Osteoblast (primary cell): ENCODE measurements at regions not wholly inside any gene's neighbourhood (a gene's known extent, or its start where the extent isn't known, plus 50 kb on each side); places are given as distances from the start of the nearest gene placed in this dataset. TPM values are rescaled to one million over a fixed set of nuclear protein-coding genes. Genes with fewer than 3 reads are reported as not detected.

Experiments
- DNase-seq: peaks from one replicate; pipeline ENCODE4 v3.0.0; 2011; ENCODE audit warnings: low spot score, mixed read lengths; ENCODE audit not compliant: insufficient read length; ENCODE audit errors: missing footprints
- H2AFZ ChIP-seq: 2 replicates; pipeline ENCODE4 v1.6.0; 2011; ENCODE audit warnings: mild to moderate bottlenecking, low read length
- H3K27ac ChIP-seq: 2 replicates; pipeline ENCODE4 v1.5.1; 2011; ENCODE audit warnings: mild to moderate bottlenecking, low read depth, low read length, moderate library complexity
- H3K27me3 ChIP-seq: 2 replicates; pipeline ENCODE4 v1.6.0; 2012; ENCODE audit warnings: mild to moderate bottlenecking, control low read depth, inconsistent platforms, low read length, moderate library complexity; ENCODE audit not compliant: insufficient read depth
- H3K36me3 ChIP-seq: 2 replicates; pipeline ENCODE4 v1.5.1; 2011; ENCODE audit warnings: mild to moderate bottlenecking, low read length, control low read depth, moderate library complexity; ENCODE audit not compliant: insufficient read depth
- H3K4me1 ChIP-seq: 2 replicates; pipeline ENCODE4 v1.5.1; 2011; ENCODE audit warnings: mild to moderate bottlenecking, low read length, control low read depth, moderate library complexity; ENCODE audit not compliant: insufficient read depth
- H3K4me2 ChIP-seq: 2 replicates; pipeline ENCODE4 v1.6.0; 2011; ENCODE audit warnings: mild to moderate bottlenecking, low read length; ENCODE audit not compliant: insufficient read depth
- H3K4me3 ChIP-seq: fragments of 200-600 bp; sonication (generic); 3 replicates; pipeline ENCODE4 v1.5.1; 2012; ENCODE audit warnings: mild to moderate bottlenecking, low read length, inconsistent platforms; ENCODE audit not compliant: insufficient read depth
- H3K79me2 ChIP-seq: 2 replicates; pipeline ENCODE4 v1.6.0; 2012; ENCODE audit warnings: mild to moderate bottlenecking, low read length, control low read depth, inconsistent platforms; ENCODE audit not compliant: insufficient read depth
- H3K9me3 ChIP-seq: 2 replicates; pipeline ENCODE4 v1.5.1; 2011; ENCODE audit warnings: low read depth, low read length, control low read depth
- H4K20me1 ChIP-seq: 2 replicates; pipeline ENCODE4 v1.6.0; 2012; ENCODE audit warnings: mild to moderate bottlenecking, low read length, control low read depth; ENCODE audit not compliant: insufficient read depth
- small RNA-seq: library from RNA; depleted of rRNA; stranded (forward); fragments of <200 nt; gene quantifications from one replicate; pipeline ENCODE3, GENCODE V24; 2012
- TF ChIP-seq, protein P1 (sequence below): IDR thresholded peaks from 2 replicates; pipeline ENCODE4 v1.5.1; 2011; ENCODE audit warnings: mild to moderate bottlenecking, low read depth, low read length, moderate library complexity; ENCODE audit errors: extremely low read depth

GRCh38 chr12:42641221-42641885 lies 51.8 kb upstream of the PRICKLE1 start:
- DNase-seq, result no peak

DNA sequence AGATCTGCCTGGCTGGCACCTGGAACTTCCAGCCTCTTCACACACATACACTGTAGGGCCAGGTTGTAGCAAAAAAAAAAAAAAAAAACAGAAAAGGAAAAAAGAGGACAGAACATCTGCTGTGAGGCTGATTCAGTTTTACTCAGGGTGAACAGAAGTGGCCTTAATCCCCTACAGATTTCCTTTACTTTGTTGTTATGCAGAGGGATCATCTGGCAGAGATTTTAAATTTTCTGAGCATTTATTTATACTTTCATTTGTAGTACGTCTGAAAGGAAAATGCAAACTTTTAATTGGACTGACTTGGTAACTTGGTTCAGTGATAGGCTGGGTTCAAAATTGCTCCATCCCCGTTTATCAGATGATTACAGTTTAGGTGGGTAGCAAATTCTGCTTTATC lies 50.8 kb upstream of the PRICKLE1 start:
- H4K20me1 ChIP-seq, result no peaks in the 10 kb centered on the region
- peaks cover 3% of the 10 kb centered on the region for H3K27me3 ChIP-seq
- no peak overlapping the region for H3K27ac ChIP-seq
- no peaks in the 10 kb centered on the region for H3K4me1 ChIP-seq
- no peaks in the 10 kb centered on the region for H3K36me3 ChIP-seq
- H3K9me3 ChIP-seq, result no peaks in the 10 kb centered on the region
- no peak overlapping the region for H2AFZ ChIP-seq
- H3K4me3 ChIP-seq, result no peak overlapping the region
- H3K79me2 ChIP-seq, result no peaks in the 10 kb centered on the region
- DNase-seq, result no peak
- no peak overlapping the region for H3K4me2 ChIP-seq
- TF ChIP-seq, protein P1, sequence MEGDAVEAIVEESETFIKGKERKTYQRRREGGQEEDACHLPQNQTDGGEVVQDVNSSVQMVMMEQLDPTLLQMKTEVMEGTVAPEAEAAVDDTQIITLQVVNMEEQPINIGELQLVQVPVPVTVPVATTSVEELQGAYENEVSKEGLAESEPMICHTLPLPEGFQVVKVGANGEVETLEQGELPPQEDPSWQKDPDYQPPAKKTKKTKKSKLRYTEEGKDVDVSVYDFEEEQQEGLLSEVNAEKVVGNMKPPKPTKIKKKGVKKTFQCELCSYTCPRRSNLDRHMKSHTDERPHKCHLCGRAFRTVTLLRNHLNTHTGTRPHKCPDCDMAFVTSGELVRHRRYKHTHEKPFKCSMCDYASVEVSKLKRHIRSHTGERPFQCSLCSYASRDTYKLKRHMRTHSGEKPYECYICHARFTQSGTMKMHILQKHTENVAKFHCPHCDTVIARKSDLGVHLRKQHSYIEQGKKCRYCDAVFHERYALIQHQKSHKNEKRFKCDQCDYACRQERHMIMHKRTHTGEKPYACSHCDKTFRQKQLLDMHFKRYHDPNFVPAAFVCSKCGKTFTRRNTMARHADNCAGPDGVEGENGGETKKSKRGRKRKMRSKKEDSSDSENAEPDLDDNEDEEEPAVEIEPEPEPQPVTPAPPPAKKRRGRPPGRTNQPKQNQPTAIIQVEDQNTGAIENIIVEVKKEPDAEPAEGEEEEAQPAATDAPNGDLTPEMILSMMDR, result no peak

More at GRCh38 chr12:42641221-42641885, 51.8 kb upstream of the PRICKLE1 start:
- Histone ChIP-seq H3K27ac (no peak overlapping the region), H2AFZ (no peak overlapping the region), H3K27me3 (peaks cover 3% of the 10 kb centered on the region), H3K9me3 (no peaks in the 10 kb centered on the region), H3K4me1 (no peaks in the 10 kb centered on the region), H3K36me3 (no peaks in the 10 kb centered on the region), H3K4me2 (no peak overlapping the region), H3K79me2 (no peaks in the 10 kb centered on the region), H4K20me1 (no peaks in the 10 kb centered on the region), H3K4me3 (no peak overlapping the region)
- TF ChIP-seq, protein P1, result no peak

GRCh38 chr12:42639556-42639955 lies 50.0 kb upstream of the PRICKLE1 start:
- H4K20me1 ChIP-seq, result no peaks in the 10 kb centered on the region
- no peaks in the 10 kb centered on the region for H3K4me1 ChIP-seq
- TF ChIP-seq, protein P1, result no peak
- no peaks in the 10 kb centered on the region for H3K9me3 ChIP-seq
- peaks cover 3% of the 10 kb centered on the region for H3K27me3 ChIP-seq
- no peak overlapping the region for H3K27ac ChIP-seq
- no peaks in the 10 kb centered on the region for H3K79me2 ChIP-seq
- H2AFZ ChIP-seq, result no peak overlapping the region
- H3K4me3 ChIP-seq, result no peak overlapping the region
- H3K36me3 ChIP-seq, result no peaks in the 10 kb centered on the region
- no peak overlapping the region for H3K4me2 ChIP-seq
- no peak for DNase-seq

Small RNA genes in the stretch of these regions (small RNA-seq; reads per million reads assigned to genes)
- gene MRPS36P5, result not detected
- gene RPS27P21, result not detected
